Keratinocyte (primary cell): ENCODE measurements at regions not wholly inside any gene's neighbourhood (a gene's known extent, or its start where the extent isn't known, plus 50 kb on each side); places are given as distances from the start of the nearest gene placed in this dataset.

Source experiments
- CTCF ChIP-seq, 3 experiments: IDR thresholded peaks in 1 of 3; conservative IDR thresholded peaks in 1 of 3; optimal IDR thresholded peaks in 1 of 3; 2 replicates in 2 of 3; 3 replicates in 1 of 3; pipeline versions ENCODE3 to v1.5.1; 2011; ENCODE audit warnings: low read length in 3 of 3, mild to moderate bottlenecking in 3 of 3, moderate library complexity in 2 of 3, control low read depth in 1 of 3, inconsistent platforms in 1 of 3; ENCODE audit not compliant: insufficient read depth in 2 of 3; ENCODE audit errors: extremely low read depth in 1 of 3
- EZH2 ChIP-seq: IDR thresholded peaks from one replicate; pipeline ENCODE4 v1.6.1; 2012; ENCODE audit warnings: inconsistent platforms, mild to moderate bottlenecking, low read length, moderate library complexity

GRCh38 chr4:180489787-180490186, 1753.4 kb upstream of the TENM3 start:
- TF ChIP-seq CTCF (optimal IDR thresholded peaks at IDR 0.05 in 1 of 3, IDR thresholded peaks at IDR 0.05 in 1 of 3, conservative IDR thresholded peaks at IDR 0.05 in 1 of 3; ENCODE audit: extremely low read depth in 1 of 3, insufficient read depth in 2 of 3, low read length in 3 of 3) (no peak), EZH2 (no peak)
